ENCODE measurements at regions not wholly inside any gene's neighbourhood (a gene's known extent, or its start where the extent isn't known, plus 50 kb on each side); places are given as distances from the start of the nearest gene placed in this dataset.
"Not testable (repeated sequence)": the region's sequence is repeated elsewhere in the genome, so short reads cannot be mapped to it uniquely, and the experiment has no call there.

- TF ChIP-seq, protein P1, sequence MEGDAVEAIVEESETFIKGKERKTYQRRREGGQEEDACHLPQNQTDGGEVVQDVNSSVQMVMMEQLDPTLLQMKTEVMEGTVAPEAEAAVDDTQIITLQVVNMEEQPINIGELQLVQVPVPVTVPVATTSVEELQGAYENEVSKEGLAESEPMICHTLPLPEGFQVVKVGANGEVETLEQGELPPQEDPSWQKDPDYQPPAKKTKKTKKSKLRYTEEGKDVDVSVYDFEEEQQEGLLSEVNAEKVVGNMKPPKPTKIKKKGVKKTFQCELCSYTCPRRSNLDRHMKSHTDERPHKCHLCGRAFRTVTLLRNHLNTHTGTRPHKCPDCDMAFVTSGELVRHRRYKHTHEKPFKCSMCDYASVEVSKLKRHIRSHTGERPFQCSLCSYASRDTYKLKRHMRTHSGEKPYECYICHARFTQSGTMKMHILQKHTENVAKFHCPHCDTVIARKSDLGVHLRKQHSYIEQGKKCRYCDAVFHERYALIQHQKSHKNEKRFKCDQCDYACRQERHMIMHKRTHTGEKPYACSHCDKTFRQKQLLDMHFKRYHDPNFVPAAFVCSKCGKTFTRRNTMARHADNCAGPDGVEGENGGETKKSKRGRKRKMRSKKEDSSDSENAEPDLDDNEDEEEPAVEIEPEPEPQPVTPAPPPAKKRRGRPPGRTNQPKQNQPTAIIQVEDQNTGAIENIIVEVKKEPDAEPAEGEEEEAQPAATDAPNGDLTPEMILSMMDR (IDR thresholded peaks at IDR 0.05 in 2 of 3, conservative IDR thresholded peaks at IDR 0.05 in 1 of 3; ENCODE audit: borderline replicate concordance in 1 of 3, insufficient read depth in 1 of 3, low read depth in 2 of 3, low read length in 2 of 3): not testable (repeated sequence)
- not testable (repeated sequence) for TF ChIP-seq REST (IDR thresholded peaks at IDR 0.05; ENCODE audit: low read depth); SIN3A (IDR thresholded peaks at IDR 0.05; ENCODE audit: low read depth); EZH2phosphoT487 (IDR thresholded peaks at IDR 0.05; ENCODE audit: borderline replicate concordance); EZH2 (IDR thresholded peaks at IDR 0.05); SRF (IDR thresholded peaks at IDR 0.05; ENCODE audit: low read depth)
- TF ChIP-seq, protein P2, sequence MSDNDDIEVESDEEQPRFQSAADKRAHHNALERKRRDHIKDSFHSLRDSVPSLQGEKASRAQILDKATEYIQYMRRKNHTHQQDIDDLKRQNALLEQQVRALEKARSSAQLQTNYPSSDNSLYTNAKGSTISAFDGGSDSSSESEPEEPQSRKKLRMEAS (IDR thresholded peaks at IDR 0.05): not testable (repeated sequence)
Measured at GRCh38 chr6:19584207-19584606, 253.0 kb upstream of the ID4 start.
